Ovary (tissue), 3 donors: ENCODE measurements at regions not wholly inside any gene's neighbourhood (a gene's known extent, or its start where the extent isn't known, plus 50 kb on each side); places are given as distances from the start of the nearest gene placed in this dataset.

Experiments
- CTCF ChIP-seq, 3 donors: fragments of 450-650 bp in 2 of 3; fragments of 200-600 bp in 1 of 3; IDR thresholded peaks; one replicate each; pipeline versions ENCODE4 v1.5.1 to v1.8.0; 2016 to 2022; ENCODE audit warnings: antibody characterized with exemption in 3 of 3, mild to moderate bottlenecking in 1 of 3
- EP300 ChIP-seq: sonication (generic); formaldehyde crosslinking; IDR thresholded peaks from one replicate; pipeline ENCODE4 v1.6.1; 2017; ENCODE audit warnings: antibody characterized with exemption
- donor health status: DM: no; HTN: no; CAD: no.

GRCh38 chr20:19099596-19100545 is 112.6 kb upstream of the SLC24A3 start:
- no peak for TF ChIP-seq CTCF (IDR thresholded peaks at IDR 0.05)
- TF ChIP-seq EP300 = no peak
